ENCODE measurements at regions not wholly inside any gene's neighbourhood (a gene's known extent, or its start where the extent isn't known, plus 50 kb on each side); places are given as distances from the start of the nearest gene placed in this dataset.

- TF ChIP-seq ARID3A (IDR thresholded peaks at IDR 0.05; ENCODE audit: borderline replicate concordance, low read depth, low read length), result no peak
- TF ChIP-seq RERE (CRISPR knock-in tag; IDR thresholded peaks at IDR 0.05; ENCODE audit: borderline replicate concordance), result no peak
- no peak for TF ChIP-seq ZNF3 (CRISPR knock-in tag; IDR thresholded peaks at IDR 0.05)
- TF ChIP-seq RBM17 (IDR thresholded peaks at IDR 0.05; ENCODE audit: borderline replicate concordance, low read depth, low read length), result no peak
- no peak for TF ChIP-seq IFI16 (CRISPR knock-in tag; IDR thresholded peaks at IDR 0.05)
Observed at GRCh38 chr9:32265037-32265436, 119.4 kb upstream of the ACO1 start (continued).

Data from K562 (cell line).